GM18868 (cell line): ENCODE measurements at regions not wholly inside any gene's neighbourhood (a gene's known extent, or its start where the extent isn't known, plus 50 kb on each side); places are given as distances from the start of the nearest gene placed in this dataset.

Experiments used
- ATAC-seq: cut with Tn5 transposase; IDR thresholded peaks from one replicate; pipeline ENCODE4 v1.9.1; 2021; ENCODE audit warnings: mild to moderate bottlenecking, moderate library complexity; ENCODE audit not compliant: unreplicated experiment

DNA sequence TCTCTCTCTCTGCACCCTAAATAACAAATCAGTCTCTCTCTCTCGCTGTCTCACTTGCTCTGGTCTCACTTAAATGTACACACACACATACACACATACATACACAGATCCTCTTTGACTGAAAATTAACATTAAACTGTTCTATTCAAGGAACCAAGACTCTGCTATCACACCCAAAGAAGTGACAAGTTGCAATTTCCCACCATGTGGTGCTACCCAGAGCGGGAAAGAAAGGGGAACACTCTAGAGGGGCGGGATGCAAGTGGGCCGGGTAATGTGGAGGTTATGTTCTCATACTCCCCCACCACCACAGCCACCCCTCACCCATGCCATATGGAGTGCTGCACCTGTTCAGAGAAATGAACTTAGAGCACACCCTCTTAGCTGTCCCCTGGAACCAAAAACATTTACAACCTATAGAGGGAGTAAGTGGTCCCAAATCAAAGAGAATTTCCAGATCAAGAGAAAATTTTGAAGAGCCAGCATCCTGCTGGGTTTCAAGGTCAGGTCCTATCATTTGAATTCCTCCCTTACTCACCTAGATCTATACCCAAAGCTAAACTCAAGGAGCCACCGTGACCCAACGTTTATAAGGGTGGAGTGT, 319.4 kb downstream of the BRINP2 start:
- no peak for ATAC-seq

DNA sequence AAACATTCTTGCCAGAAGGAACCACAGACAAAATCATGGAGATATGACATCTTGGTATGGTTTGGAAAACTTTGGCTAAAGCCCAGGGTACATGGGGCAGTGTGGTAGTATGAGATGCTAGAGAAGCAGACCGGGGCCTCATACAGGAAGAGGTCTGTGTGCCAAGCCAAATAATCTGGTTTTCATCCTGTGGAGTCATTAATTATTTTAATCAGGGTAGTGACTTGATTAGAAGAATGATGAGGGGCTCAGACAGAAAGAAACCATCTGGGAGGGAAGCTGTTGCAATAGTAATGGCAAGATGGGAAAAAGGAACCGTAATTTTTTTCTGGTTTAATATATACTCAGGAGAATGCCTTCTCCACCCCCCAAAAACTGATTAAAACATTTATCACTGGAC, 318.0 kb downstream of the BRINP2 start:
- no peak for ATAC-seq

DNA sequence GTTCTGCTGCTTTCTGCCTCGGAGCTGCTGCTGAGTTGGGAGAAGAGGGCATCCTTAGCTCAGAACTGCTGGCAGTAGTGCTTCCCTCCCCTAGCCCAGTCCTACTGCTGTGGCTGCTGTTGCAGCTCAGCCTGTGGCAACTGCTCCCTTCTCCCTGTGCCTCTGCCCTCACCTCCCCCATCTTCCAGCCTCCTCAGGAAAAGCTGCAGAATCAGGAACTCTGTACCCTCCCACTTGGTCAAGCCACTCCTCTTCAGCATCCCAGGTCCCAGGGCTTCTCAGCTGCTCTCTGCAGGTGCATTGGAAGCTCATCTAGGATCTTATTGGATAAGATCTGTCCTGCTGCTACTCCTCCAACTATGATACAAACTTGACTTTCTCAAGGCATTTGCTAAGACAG, 316.7 kb downstream of the BRINP2 start:
- no peak for ATAC-seq

DNA sequence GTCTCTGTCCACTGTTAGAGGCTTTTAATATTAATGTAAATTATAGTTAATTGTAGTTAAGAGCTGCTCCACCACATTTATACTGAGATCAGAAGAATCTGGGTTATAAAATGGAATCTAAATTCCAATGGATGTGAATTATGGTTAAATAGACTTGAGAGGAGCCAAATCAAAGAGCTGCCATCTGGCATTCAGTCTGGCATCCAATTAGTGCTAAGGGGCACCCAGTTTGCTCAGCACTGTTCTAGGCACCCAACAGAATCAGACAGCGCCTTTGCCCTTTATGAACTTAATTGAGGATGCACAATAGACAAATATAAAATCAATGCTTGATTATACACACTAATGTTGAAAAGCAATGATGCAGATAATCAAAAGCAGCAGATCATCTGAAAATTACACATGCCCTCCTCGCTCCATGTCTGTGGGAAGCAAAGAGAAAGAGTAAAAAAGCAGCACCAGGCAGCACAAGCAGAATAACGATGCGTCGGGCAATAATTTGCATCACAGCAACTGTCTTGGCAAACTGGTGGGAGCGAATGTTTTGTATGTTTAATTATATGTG, 310.1 kb downstream of the BRINP2 start:
- ATAC-seq = no peak

DNA sequence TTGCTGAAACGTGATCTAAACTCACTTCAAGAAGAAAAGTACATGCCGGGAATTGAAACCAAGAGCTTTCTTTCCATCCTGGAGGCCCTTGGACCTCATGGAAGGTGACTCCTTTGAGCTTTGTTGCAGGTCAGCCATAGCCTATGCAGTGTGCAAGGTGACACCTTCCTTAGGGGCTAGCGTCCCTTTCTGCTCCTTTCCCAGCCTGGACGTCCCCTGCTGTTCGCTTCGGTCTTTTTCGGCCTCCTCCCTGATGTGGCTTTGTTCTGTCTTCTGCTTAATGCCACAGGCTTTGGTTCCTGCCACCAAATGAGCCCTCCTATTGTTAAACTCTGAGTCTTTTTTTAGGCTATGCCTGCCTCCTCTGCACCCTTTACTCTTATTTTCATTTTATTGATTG, 308.8 kb downstream of the BRINP2 start:
- ATAC-seq = no peak

DNA sequence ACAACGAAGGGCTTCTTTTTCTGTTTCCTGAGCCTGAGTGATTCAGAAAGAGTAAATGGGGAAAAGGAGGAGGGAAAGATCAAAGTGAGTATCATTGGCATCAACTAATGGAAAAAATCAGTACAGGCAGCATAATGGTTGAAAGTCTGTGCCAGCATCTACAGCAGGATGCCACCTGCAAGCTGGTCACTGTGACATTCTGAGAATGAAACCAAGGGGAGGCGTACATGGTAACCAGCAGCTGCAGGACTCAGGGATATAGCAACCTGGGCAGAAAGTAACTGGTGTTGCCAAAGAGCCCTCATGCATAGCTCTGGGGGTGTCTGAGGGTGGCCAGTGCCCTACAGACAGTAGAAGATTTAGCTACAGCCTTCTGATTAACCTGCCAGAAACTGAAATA, 305.9 kb downstream of the BRINP2 start:
- ATAC-seq = no peak

DNA sequence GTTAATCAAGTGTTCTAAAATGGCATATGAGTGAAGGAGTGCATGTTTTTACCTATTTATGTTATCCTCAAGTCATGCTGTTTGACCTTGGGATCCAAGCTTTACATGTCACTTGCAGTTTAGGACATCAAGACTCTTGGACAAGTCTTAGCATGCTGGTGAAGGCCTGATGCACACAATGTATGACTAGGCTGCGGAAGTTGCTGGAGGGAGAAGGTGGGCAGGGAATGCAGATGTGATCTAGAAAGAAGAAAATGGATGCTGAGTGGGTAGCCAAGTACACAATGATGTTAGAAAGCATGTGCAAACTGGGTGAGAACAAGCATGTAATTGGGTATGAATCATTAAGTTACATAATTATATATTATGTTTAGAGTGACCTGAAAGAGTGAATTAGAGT, 301.8 kb downstream of the BRINP2 start:
- no peak for ATAC-seq

DNA sequence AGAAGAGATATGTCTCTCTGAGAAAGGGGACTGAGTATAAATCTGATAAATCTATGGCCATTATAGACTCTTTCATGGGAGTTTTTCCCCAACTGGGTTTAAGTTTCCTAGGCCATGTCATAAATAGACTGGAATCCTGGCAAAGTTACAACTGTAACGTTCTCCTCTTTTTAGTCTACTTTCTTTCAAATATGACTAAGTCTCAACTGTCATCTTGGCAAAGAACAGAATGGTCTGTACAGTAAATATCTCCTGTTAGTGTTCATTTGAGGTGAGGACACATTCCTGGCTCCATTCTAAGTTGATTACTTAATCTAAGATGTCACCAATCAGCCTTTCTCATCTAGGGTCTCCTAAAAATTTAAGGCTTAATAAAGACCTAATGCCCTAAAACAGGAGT, 300.5 kb downstream of the BRINP2 start:
- no peak for ATAC-seq

DNA sequence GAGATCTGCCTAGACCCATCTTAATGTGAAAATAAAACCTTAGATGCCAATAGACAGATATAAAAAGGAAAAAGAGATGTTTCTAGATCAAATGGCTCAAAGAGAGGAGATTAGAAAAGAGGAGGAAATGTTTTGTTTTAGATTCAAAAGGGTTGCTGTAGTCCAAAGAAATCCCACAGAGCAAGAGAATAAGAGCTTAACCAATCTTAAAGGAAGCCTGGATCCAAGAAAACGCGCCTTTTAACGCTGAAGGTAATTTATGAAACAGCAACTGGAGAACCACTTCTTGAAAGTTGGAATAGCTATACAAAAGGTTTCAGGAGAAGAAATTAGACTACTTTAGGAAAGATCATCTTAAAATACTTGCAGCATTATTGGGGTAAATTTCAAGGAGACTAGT, 298.8 kb downstream of the BRINP2 start:
- no peak for ATAC-seq

DNA sequence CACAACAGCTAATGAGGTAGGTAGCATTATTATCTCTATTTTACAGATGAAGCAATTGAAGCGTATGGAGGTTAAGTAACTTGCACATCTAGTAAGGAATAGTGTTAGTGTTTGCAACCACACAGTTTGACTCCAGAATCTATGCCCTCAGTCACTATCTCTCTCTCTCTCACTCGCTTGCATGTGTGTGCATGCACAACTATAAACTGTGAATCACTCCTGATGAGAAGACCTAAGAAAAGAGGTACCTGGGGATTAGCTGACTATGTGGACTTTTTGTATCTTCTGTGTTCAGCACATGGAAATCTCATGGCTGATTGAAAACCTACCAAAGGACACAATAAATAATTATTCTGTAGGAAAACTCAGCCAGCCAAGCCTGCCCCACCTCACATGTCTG, 295.5 kb downstream of the BRINP2 start:
- ATAC-seq = no peak

DNA sequence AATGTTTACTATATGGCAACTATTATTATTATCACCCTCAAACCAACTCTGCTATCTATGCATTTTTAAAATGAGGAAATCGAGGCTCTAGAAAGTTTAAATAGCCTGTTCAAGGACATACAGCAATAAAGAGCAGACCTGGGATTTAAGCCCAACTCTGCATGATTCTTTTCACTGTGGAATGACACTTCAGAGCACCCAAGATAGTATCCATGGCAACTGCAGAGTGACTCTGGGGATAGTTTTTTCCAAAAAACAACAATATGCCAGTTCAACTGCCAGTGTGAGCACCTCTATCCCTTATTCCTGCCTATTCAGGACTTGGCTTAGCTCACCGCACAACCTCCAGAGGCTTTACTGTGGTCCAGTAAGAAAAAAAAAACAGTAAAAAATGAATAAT, 293.9 kb downstream of the BRINP2 start:
- ATAC-seq = no peak

DNA sequence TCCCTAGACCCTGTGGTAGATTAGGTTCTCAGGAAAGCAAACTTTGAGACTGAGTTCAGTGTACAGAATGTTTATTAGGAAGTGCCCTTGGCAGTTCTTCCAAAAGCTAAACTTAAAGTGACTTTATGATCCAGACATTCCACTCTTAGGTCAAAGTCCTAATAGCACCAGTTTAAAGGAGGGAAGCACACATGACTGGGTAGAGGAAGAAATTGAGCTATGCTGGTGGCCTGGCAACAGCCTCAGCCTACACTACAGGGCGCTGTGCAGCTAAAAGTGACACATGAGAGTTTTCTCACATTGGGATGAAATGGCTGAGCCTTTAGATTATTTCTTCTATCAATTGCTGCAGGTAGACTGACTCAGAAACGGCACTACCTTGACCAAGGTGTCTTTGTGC, 280.4 kb downstream of the BRINP2 start:
- no peak for ATAC-seq

DNA sequence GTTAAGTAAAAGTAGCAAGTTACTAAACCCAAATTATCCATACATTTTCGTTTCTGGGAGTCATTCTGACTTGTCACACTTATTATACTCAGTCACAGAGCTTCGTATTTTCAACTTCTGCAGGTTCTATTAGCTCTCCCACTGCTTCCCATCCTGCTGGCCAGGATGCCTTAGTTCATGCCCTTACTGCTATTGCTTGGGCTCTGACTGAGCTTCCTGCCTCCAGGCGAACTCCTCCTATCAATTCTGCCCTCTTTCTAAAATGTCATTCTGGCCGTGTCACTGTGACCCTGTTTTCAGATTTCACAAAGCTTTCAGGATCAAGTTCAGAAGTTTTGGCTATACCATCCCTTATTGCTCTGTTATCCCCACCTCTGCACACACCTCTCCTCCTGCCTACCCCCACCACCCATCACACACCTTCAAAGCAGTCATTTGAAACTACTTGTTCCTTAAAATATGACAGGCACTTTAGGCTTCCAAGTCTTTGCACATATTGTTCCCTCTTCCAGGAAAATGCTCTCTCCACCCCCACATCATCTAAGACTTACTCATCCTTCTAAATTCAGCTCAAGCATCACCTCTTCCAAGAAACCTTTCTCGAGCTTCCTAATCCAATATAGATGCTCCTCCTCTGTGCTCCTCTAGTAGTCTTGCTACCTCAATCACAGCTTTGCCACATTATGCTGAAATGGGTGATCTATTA, 278.0 kb downstream of the BRINP2 start:
- no peak for ATAC-seq

DNA sequence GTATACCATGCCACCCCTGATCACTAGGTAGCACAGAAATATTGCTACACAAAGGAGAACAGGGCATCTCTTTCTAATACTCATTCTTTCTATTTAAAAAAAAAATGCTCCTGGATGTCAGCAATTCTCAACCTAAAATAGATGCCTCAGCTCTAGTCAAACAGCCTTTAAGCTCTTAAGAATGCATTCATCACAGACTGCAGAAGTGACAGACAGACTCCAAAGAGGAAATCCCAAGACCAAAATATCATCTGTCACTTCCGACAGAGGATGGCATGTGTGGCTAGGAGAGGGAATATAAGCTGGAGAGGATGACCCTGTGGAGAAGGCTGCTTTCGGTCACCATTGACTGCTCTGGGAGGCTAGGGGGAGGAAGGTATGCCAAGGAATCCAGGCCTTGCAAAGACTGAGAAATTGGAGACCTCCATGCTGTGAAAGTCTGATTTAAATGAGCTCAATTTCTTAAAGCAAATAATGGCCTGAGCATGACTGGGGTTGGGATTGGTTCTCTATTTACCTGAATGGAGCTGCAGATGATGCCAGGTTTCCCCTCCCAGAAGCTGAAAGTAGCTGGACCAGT, 277.4 kb downstream of the BRINP2 start:
- no peak for ATAC-seq

DNA sequence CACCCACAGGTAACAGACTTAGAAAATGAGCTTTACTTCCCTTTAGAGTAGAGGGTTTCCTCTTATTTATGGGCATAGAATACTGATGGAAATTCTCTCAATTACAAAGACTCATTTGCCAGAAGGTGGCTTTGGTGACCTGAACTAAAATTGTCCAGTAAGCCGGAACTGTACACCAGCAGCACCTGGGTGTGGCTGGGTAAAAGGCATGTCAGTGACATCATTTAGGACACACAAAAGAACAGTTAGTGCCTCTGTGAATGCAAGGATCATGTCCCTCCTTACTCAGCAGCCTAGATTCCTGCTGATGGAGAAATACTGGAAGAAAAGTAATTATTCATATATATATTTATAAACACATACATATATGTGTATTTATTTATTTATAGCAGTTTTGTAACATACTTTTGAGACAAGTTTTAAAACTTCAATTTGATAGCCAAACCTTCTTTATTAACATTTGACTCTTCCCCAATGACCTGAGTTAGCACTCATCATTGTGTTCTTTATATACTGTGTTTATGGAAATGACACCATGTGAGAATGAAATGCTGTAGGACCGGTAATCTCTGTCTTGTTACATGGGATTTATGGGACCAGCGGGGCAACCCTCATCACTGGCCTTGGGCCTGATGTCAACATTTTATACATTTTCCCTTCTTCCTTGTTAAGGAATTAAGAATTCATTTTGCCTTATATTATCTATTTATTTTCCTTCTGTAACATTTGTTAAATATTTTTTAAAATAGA, 274.4 kb downstream of the BRINP2 start:
- ATAC-seq = no peak

DNA sequence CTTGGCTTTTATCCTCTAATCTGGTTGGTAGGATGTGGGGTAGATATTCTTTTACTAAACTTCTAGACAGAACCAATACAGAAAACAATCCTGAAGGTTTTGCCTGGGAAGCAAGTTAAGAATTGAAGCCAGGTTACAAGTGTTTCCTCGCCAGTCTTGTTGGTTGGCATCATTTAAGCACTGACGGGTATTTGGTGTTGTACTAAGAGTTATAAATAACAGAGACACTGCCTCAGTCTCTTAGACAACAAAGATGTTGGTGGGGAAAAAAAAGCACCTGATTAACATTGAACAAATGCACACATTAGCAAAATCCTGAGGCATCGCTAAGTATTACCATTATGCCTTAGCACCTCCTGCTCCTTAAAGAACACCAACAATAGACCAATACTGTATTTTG, 272.2 kb downstream of the BRINP2 start:
- no peak for ATAC-seq

DNA sequence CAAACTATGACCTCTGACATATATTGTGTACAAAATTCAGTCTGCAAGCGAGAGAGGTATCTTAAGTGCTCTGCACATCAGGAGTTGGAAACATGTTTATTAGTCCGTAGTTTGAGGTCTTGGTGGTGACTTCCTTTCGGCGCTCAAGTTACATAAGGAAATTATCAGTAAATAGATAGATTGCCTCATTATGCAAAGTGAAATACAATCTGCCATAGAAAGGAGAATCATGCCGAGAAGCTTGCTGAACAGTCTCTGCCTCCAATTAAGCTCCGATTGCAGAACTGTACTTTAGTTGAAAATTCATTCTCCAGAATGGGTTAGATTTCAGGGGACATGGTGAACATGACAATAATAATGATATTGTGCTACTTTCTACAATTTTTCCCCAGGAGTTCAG, 271.8 kb downstream of the BRINP2 start:
- ATAC-seq = no peak

DNA sequence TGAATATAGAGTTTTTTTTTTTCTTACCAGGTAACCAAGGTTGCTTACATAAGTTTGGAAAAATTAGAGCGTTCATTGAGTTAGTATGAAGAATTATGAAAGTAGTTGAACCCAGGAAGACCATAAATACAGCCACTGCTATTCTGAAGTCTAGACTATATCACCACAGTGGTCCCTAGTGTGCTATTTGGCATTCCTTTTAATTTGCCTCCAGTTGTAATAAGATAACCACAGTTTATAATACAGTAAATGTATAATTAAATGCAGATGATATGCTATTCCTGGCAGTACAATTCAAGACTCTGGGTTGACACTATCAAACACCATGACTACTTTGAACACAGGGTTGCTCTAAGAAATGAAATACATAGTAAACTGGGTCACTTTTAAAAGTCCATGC, 270.5 kb downstream of the BRINP2 start:
- no peak for ATAC-seq

DNA sequence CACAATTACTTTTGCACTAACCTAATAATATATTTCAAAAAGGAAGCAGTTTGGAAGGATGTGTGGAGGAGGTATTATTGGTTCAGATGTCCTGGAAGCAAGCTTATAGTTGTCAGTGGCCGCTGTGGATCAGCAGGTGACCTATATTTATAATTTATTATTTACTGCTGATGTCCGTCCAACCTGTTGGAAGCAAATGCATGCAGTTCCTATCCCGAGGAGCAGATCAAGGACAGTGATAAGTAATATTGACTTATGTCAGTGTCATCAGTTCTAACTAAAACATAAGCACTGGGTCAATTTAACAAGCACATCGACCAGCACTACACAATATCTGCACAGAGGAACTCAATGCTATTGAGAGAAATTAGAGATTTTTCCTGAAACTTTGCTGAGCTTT, 270.1 kb downstream of the BRINP2 start:
- ATAC-seq = no peak

DNA sequence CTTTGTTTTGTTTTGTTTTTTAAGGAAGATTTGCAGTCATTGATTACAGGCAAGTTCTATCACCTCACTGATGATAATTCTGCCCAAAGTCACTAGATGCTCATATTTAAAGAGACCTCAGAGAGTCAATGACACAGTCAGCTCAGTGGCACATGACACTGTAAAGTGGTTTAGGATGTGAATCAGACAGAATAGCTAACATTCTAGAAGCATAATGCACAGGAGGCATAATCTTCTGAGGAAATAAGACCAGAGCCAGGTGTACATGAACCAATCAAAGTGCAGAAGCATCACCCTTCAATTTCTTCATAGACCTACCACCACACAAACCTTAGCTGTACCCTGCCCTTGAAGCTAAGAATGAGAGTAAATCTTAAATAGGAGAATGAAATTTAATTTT, 268.5 kb downstream of the BRINP2 start:
- no peak for ATAC-seq

DNA sequence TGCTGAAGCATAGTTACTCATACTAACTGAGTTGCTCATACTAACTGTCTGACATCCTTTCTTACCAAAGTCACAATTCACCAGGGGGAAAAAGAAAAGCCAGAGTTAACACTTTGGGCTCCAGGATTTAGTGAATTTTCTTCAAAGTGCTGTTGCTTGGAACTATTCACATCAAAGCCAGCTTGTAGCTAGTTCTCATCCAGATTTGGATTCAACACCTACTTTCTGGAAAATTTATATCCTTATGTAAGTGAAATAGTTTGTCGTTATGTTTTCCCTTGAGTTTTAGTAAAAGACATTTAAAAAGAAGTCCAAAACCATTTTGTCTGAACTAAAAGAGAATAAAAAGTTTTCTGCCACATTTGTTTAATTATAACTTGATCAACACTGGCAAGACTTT, 264.6 kb downstream of the BRINP2 start:
- no peak for ATAC-seq

DNA sequence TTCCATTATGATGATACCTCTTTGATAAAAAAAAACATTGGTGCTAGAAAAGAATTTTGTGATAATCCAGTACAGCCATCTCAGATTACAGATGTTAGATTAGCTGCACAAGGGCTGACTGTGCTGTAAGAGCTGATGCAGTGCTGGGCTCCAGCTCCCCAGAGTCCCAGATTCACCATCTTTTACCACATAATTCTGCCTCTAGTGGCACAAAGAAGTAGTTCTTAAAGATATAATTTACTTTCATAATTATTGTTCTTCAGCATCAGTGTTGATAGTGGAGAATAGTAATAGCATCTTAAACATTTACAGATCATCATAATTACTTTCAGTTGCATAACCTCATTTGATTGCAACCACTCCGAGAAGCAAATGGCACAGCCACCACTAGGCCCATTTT, 262.1 kb downstream of the BRINP2 start:
- peak; percentile 74 for ATAC-seq
